ENCODE measurements at regions not wholly inside any gene's neighbourhood (a gene's known extent, or its start where the extent isn't known, plus 50 kb on each side); places are given as distances from the start of the nearest gene placed in this dataset.

- no peak overlapping the region for H3K23ac ChIP-seq (ENCODE audit: low read depth, low read length)
- H3K9ac ChIP-seq (ENCODE audit: low read depth, low read length): no peak overlapping the region
- dilution Hi-C loops (cut with HindIII; ENCODE audit: low sequenced_read_pairs, unreplicated experiment): no loop called here
- no CpG with 5 or more reads among the region's 1 CpG for WGBS, 2 experiments (ENCODE audit: extremely low coverage in 2 of 2, insufficient read length in 1 of 2)
- no peak overlapping the region for H3K18ac ChIP-seq (ENCODE audit: low read depth, low read length)
- H3K14ac ChIP-seq (replicated peaks; ENCODE audit: low read depth, low read length): no peak overlapping the region
- TF ChIP-seq USF2 (IDR thresholded peaks at IDR 0.05; ENCODE audit: low read depth, low read length): no peak
- TF ChIP-seq SMC3 (IDR thresholded peaks at IDR 0.05; ENCODE audit: low read depth, low read length): no peak
- TF ChIP-seq MAZ (IDR thresholded peaks at IDR 0.05; ENCODE audit: borderline replicate concordance, low read depth, low read length): no peak
- no peak for TF ChIP-seq FOS (IDR thresholded peaks at IDR 0.05; ENCODE audit: low read depth, low read length)
- H3K27ac ChIP-seq (ENCODE audit: insufficient read depth, low read length): no peak overlapping the region
- no peak overlapping the region for H2BK20ac ChIP-seq (ENCODE audit: low read depth, low read length)
- no peak overlapping the region for H2BK5ac ChIP-seq (ENCODE audit: low read depth, low read length, poor library complexity, severe bottlenecking)
- intact Hi-C loops (cut with micrococcal nuclease): no loop called here
- no peaks in the 10 kb centered on the region for H3K4me1 ChIP-seq (ENCODE audit: control insufficient read depth, insufficient read depth, low read length)
- no peaks in the 10 kb centered on the region for H3K9me1 ChIP-seq (ENCODE audit: insufficient read depth, low read length)
- CTCF ChIA-PET: interaction anchor here (0.5 kb wide), 1 partner anchor 16 kb away, joined by 3 read pairs; no protein-coding TSS in a partner anchor
- H3K27me3 ChIP-seq (ENCODE audit: control insufficient read depth, insufficient read depth, low read length): no peaks in the 10 kb centered on the region
- H3K36me3 ChIP-seq (ENCODE audit: control insufficient read depth, insufficient read depth, low read length): no peaks in the 10 kb centered on the region
- no peak overlapping the region for H3K4ac ChIP-seq (ENCODE audit: low read depth, low read length)
- H2AK9ac ChIP-seq (replicated peaks; ENCODE audit: low read depth, low read length, poor library complexity): no peak overlapping the region
- no peak overlapping the region for H2AFZ ChIP-seq (replicated peaks; ENCODE audit: low read length, poor library complexity)
- ATAC-seq (ENCODE audit: low read depth) (no peak), DNase-seq (no peak)
- no peak overlapping the region for H2BK15ac ChIP-seq (ENCODE audit: low read depth, low read length)
- no peak overlapping the region for H2AK5ac ChIP-seq (ENCODE audit: low read depth, low read length)
- POLR2A ChIA-PET (ENCODE audit: unreplicated experiment): no interaction called here
- H4K8ac ChIP-seq (ENCODE audit: low read depth in 2 of 2, low read length in 2 of 2): no peak overlapping the region
- in situ Hi-C loops (cut with MboI; ENCODE audit: low sequenced_read_pairs): no loop called here
- H3K56ac ChIP-seq (ENCODE audit: extremely low read depth, insufficient read depth, low read length): no peak overlapping the region
- no peak overlapping the region for H4K5ac ChIP-seq (ENCODE audit: low read depth, low read length)
- no peak overlapping the region for H3K4me3 ChIP-seq (ENCODE audit: insufficient read depth, low read depth, low read length)
- H3K4me2 ChIP-seq (ENCODE audit: low read depth, low read length): no peak overlapping the region
- H4K20me1 ChIP-seq (ENCODE audit: insufficient read depth, low read length): no peaks in the 10 kb centered on the region
- H2BK120ac ChIP-seq (ENCODE audit: low read depth, low read length): no peak overlapping the region
- BruUV-seq (replicated peaks): no TSS peak
- no peaks in the 10 kb centered on the region for H3K9me3 ChIP-seq (ENCODE audit: control insufficient read depth, insufficient read depth, low read length)
- H4K91ac ChIP-seq (ENCODE audit: insufficient read depth, low read depth, low read length): no peak overlapping the region
- H3K79me1 ChIP-seq (ENCODE audit: low read depth in 1 of 2, low read length in 2 of 2): no peaks in the 10 kb centered on the region
Measured at GRCh38 chr13:65504213-65504612, 1725.9 kb downstream of the PCDH9 start.
